ENCODE measurements at regions not wholly inside any gene's neighbourhood (a gene's known extent, or its start where the extent isn't known, plus 50 kb on each side); places are given as distances from the start of the nearest gene placed in this dataset.
"Not testable (repeated sequence)": the region's sequence is repeated elsewhere in the genome, so short reads cannot be mapped to it uniquely, and the experiment has no call there.

DNA sequence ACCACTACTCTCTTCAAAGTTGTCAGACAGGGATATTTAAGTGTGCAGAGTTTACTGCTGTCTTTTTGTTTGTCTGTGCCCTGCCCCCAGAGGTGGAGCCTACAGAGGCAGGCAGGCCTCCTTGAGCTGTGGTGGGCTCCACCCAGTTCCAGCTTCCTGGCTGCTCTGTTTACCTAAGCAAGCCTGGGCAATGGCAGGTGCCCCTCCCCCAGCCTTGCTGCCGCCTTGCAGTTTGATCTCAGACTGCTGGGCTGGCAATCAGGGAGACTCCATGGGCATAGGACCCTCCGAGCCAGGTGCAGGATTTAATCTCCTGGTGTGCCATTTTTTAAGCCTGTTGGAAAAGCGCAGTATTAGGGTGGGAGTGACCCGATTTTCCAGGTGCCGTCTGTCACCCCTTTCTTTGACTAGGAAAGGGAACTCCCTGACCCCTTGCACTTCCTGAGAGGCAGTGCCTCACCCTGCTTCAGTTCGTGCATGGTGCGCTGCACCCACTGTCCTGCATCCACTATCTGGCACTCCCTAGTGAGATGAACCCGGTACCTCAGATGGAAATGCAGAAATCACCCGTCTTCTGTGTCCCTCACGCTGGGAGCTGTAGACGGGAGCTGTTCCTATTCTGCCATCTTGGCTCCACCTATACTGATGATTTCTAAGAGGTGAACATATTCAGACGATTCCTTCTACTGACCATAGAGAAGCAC lies 167.6 kb downstream of the CXXC4 start:
- not testable (repeated sequence) for DNase-seq

DNA sequence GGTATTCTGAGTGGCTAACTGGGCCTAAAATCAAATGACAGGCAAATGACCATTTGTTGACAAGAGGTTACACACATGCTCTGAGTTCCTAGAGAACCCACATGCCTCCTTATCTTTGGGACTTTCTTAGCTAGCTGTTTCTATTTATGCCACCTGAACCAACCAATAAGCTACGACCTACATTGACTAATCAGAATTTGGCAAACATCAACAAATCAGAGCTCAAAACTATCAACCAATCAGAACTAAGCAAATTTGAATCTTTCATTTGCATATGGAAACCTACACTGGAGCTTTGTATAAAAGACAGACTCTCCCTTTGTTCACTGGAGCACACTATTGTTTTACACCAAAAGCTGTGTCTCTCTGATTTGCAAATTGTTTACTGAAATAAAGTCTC lies 192.0 kb downstream of the CXXC4 start:
- DNase-seq: no peak

DNA sequence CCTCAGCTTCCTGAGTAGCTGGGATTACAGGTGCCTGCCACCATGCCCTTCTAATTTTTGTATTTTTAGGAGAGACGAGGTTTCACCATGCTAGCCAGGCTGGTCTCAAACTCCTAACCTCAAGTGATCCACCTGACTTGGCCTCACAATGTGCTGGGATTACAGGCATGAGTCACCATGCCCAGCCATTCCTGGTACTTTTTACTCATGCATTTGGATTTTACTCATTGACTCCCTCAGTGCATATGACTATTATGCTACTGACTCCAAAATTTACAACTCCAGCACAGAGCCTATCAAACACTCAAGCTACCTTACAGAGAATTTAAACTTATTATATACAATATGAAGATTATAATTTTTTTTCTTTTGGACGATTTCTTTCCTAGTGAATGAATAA lies 199.9 kb downstream of the CXXC4 start:
- DNase-seq: no peak

DNA sequence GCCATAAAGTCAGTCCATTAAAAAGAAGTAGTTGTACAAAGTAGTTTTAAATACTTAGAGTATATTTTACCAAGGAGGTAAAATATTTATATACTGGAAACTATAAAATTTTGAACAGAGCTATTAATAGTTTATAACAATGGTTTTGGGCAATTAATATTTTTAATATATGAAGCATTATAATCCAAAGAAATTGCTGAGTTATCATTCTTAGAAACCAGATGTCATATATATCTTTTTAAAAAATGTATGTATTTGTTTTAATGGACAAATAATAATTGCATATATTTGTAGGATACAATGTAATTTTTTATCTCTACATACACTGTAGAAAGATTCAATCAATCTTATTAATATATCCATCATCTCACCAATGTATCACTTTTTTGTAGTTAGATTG lies 207.8 kb downstream of the CXXC4 start:
- DNase-seq: no peak

DNA sequence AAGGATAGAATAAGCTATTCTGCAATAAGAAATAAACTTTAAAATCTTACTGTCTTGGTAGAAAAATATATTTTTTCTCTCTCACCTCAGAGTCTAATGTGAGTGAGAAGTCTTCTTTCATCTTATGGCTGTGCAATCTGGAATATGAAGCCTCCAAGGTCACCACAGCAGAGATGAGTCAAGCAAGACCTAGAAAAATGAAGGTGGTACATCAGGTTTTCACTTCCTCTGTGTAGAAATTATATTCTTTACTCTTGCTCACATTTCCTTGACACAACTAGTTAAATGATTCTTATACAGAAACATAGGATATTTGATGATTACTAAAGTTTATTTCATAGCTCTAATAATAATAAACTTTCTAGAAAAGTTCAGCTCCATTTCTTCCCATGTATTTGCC lies 211.4 kb downstream of the CXXC4 start:
- no peak for DNase-seq

DNA sequence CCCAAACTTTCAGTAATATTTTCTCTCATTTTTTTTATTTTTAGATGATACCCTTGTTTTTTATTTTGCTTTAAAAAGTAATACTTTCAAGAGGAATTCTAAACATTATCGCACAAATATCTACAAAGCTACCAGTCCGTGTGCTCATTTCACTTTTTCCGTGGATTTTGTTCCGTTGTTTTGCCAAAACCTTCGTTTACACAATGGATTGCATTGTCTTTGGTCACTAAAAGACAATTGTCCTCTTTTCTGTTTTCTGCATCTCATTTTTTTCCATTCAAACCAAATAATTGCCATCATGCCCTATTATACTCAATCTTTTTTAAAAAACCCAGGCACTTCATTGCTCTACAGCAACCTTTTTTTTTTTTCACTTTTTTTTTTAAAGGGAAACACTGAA lies 214.9 kb downstream of the CXXC4 start:
- DNase-seq: no peak

DNA sequence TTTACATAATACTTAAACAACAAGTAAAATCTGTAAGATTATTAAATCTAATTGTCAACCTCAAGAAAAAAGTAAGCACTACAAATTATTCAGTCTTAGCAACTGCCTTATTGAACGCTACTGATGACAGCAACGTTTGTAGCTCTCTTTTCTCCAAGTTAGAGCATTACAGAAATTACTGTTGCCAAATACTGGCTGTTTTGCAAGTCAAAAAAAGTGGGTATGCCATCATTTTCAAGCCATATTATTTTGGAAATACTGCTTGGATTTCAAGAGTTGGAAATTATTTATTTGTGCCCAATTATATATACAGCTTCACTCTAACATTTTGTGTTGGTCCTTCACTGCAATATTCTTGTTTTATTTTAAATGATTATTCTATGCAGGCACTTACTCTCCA lies 221.7 kb downstream of the CXXC4 start:
- DNase-seq: no peak

DNA sequence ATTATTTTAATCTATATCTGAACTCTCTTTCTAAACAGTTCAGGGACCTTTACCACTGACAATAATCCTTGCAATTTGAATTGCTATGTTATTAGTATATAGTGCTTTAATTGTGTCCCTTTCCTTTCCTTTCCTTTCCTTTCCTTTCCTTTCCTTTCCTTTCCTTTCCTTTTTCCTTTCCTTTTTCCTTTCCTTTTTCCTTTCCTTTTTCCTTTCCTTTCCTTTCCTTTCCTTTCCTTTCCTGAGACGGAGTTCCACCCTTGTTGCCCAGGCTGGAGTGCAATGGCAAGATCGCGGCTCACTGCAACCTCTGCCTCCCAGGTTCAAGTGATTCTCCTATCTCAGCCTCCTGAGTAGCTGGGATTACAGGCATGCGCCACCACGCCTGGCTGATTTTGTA lies 225.1 kb downstream of the CXXC4 start:
- DNase-seq: not testable (repeated sequence)

DNA sequence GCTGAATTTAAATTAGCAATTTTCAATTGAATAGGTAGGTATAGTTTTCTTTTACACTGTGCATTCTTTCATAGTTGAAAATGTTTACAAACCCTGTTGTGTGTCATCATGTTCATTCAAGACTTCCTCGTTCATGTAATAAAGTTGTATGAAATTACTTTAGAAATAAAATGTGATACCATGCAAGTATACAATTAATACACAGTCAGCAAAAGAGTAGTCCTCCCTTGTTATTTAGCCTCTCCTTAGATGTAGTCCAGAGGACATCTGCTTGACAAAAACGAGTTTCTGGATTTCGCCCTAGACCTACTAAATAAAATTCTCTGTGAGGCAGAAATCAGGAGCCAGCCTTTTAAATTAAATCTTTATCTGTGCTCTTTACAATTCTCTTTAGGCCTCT lies 231.6 kb downstream of the CXXC4 start:
- no peak for DNase-seq

DNA sequence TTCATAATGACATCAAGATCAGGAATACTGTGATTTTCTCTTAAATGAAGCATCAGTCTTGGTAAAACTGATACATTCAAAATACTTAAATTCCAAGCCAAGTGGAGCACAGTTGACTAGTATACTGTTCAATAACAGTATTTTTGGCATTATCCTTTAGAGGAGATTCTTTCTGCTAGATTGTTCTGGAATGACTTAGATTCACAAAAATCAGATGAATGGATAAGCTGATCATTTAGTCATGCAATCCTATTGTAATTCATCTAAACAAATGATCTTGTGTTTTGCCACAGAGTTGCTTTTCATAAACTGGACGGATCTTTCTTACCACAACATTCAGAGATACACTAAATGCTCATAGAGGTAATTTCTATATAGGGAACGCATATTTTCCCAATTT lies 232.0 kb downstream of the CXXC4 start:
- DNase-seq: no peak

DNA sequence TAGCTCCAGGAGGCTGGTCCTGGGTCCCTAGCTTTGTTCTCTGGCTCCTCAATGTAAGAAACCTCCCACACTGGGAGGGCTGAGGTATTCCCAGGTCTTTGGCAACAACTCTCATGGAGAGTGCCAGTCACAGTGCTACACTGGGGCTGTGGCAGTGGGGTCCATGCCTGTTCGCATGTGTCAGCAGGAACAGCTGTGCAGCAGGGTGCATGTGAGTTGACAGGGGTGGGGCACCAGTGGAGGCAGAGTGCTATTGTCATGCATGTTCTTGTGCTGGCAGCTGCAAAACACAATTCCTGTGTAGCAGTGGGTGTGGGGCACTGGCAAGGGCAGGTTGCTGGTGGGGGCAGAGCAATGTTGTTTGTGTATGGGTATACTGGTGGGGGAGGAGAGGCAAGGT lies 246.0 kb downstream of the CXXC4 start:
- DNase-seq: no peak

DNA sequence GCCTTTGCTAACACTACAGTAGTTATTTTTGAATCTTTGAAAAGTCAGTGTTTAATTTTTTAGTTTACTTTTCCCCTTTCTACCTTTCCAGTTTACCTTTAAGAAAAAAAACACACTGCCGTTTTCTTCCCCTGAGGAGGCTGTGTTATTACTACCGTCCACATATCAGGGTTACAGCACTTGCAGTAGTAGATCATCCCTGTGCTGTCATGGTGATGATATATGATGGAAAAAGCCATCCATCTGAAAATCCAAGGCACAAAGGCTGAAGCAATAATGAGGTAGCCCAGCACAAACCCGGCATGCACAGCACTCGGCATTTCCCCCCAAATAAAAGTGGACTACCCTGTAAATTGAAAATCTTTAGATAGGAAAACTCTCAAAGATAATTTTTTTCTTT lies 258.7 kb downstream of the CXXC4 start:
- no peak for DNase-seq

DNA sequence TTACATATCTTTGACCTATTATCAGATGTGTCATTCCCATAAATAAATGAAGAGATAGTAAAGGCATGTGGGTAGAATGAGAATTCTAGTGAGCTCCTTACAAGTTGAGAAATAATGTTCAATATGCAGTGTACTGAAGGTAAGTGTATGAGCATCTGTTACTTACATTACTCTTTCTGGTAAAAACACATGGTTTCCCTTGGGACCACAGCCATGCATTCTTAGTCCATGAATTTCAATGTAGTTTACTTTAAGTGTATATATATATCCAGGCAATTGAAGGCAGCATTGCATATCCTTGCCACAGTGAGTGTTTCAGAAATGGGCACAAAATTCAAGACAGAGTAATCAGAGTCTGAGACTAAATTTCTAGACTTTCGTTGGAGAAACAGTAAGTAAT lies 277.2 kb downstream of the CXXC4 start:
- DNase-seq: no peak

DNA sequence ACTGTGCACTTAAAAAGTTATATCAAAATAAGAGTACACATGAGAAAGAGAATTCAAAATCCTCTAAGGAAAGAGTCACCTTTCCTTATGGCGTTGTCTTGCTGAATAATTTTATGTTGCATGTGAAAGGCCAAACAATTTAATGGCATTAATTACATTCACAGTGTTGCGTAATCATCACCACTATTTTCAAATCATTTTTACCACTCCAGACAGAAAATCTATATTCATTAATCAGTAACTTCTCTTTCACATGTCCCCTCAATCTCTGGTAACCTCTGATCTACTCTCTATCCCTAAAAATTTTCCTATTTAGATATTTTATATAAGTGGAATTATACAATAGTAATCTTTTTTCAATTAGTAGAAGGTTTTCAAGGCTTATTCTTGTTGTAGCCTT lies 283.0 kb downstream of the CXXC4 start:
- no peak for DNase-seq

DNA sequence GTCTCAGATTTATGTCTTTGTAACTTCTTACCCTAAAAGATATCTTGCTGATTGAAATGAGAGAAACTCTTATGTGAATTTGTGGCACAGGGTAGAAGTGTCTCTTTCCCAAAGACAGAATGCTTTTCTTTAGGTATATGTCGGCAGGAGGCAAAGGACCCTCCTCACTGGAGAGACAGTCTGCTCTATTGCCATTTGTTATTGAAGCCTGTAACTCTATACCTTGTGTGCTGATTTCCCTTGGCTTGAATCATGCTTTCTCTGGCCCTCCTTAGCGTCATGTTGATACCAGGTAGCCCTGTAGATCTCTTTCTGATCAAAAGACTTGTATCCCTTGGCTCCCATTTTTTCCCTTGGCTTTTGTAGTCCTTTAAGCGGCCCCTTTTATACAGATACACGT lies 284.3 kb downstream of the CXXC4 start:
- no peak for DNase-seq

DNA sequence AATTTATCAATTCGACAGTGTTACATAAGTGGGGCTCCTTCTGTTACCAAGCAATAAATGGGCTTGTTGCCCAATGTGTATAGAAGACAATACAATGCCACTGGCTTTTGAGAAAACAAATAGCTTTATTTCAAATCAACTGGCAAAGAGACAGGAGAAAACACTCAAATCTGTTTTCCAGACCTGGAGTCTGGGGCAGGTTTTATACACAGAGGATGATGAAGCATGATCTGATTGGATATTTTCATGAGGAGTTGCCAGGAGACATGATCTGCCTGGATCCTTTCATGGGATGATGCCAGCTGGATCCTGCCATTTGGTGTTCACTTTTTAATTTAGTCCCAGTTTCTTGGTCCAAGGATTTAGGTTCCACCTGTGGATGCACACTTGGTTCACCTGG lies 287.9 kb downstream of the CXXC4 start:
- no peak for DNase-seq

DNA sequence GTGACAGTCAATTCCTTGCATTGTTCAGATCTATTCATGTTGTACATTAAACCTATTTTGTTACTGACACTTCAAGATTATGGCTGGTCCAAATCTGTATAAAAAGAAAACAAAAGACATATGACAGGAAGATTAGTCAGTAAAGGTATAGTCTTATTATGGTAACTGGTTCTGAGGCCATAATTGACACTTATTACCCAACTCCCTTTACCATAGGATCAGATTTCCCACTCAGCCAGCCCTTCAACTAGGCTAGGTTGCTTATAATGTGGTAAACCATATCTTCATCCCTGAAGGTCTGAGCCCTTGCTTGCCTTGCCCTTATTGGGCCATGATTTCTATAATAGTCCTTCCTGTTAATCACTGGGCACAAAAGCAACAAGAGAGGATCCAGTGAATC lies 289.6 kb downstream of the CXXC4 start:
- DNase-seq: no peak

DNA sequence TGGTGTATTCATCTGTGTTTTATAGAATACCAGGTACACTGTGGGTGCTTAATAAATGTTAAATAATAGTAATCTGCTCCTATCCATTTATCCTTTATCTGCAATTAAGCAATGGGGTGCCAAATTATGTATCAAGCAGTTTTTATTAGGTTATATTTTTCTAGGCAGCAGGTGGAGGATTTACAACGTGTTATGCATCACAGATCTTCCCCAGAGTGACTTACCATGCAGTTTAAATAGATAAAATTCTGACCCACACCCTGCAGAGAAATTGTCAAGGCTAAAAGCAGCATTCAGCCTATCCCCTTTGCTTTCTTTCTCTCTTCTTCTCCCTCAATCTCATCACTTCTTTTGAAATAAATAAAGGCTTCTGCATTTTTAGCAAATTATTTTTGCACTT lies 306.4 kb downstream of the CXXC4 start:
- no peak for DNase-seq

DNA sequence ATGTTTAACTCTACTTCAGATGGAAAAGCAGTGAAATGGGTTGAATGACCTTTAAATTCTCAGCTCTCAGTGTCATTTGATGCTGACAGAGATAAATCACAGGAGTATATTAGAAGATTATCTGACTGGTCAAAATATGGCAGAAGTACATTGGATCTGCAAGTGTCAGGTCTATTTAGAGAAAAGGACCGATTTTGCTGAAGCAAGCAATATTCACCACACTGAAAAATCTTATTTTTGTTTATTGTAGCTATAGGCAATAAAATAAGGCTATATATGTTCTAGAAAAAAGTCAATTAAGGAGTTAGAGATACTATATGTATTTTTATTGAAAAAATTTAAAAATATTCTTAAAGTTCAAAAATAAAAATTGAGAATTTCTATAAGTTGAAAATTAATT lies 325.3 kb downstream of the CXXC4 start:
- DNase-seq: no peak

DNA sequence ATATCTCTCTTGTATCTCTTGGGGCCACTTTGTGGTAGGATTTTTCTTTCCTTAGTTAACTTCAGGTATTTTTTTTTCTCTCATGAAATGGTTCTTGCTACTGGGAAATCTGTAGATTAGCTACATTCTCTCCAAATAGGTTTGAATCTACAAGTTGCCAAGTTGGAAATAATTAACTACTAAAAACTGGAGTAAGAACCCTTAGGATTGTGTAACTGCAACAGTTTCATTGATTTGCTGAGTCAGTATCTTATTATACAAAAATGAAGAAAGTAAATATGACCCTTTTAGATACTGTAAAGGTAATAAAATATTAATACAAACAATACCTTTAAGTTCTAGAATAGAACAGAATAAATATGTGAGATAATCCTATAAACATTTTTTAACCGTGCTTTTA lies 327.9 kb downstream of the CXXC4 start:
- DNase-seq: no peak

DNA sequence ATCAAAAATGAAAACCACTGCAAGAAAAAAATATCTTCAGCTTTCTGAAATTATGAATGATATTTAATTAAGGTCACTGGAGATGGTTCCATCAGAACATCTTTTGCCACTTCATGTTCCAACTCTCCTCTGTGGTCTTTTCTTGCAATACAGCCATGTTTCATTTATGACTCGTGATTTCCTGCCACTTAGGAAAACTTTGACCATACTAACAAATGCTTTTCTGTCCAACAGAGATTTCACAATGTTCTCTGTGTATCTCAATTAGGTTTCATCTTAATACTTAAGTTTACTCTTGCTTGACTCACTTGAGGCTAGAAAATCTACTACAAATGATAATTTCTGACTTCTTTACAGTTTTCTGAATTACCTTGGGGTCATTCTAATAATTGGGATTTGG lies 330.9 kb downstream of the CXXC4 start:
- DNase-seq: no peak

DNA sequence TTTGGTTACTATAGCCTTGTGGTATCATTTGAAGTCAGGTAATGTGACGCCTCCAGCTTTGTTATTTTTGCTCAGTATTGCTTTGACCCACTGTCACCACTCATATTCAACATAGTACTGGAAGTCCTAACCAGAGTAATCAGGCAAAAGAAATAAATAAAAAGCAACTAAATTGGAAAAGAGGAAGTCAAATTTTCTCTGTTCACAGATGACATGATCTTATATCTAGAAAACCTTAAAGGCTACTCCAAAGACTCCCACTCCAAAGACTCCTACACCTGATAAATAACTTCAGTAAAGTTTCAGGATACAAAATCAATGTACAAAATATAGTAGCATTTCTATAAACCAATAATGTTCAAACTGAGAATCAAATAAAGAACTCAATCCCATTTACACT lies 348.6 kb downstream of the CXXC4 start:
- DNase-seq: no peak

DNA sequence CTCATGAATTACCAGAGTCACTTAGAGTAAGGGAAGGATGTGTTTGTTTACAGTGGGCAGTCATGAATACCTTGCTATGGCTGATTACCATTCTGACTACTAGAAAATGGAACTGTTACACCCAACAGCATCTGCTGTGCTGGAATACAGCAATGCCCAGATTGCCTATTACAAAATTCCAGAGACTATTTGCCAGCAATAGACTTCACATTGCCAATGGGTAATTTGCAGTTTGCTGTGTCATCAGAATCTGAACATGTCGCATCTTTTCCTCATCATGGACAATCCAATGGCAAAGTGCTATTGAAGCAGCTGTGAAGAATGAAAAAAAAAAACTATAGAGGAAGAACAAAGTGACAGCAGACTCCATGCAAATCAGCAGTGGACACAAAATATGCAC lies 356.6 kb downstream of the CXXC4 start:
- DNase-seq: no peak

DNA sequence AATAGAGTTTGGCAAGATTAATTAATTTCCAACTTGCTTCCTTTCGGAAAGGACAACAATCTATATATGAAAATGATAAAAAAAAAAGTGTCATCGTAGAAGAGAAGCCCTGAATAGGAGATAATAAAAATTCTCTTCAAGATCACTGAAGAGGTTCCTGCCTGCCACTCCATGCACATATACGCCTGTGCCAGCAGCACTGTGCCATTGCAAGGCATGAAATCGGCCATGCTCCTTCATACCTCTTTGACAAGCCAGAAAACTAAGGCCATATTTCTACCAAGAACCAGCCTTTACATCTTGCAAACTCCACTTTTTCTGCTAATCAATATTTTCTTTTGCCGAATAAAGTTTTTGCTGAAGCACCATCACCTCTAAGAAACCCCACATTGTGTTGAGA lies 365.5 kb downstream of the CXXC4 start:
- DNase-seq: no peak

DNA sequence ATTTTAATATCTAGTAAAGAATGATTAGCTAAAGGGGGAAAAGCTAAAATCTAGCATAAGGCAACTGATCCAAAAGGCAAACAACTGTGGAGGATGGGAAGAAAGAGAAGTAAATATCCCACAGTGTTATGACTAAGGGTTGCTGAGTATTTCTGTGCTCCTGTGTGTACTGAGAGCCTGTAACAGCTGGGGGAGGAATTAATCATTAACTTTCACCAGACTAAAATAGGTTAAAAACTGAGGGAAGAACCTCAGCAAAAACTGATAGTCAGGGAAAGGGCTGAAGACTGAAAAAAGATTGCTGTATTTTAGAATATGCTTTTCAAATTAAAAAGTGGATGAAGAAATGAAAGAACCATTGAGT lies 365.9 kb downstream of the CXXC4 start:
- no peak for DNase-seq
